Lung (tissue), 11 donors: ENCODE measurements at regions not wholly inside any gene's neighbourhood (a gene's known extent, or its start where the extent isn't known, plus 50 kb on each side); places are given as distances from the start of the nearest gene placed in this dataset.

Source experiments
- ATAC-seq: fragments of 200-7000 bp; cut with Tn5 transposase; one replicate; pipeline ENCODE4 v1.9.1; 2020; ENCODE audit warnings: moderate number of reproducible peaks; ENCODE audit not compliant: insufficient read depth, low FRiP score
- DNase-seq, 3 donors: peaks; one replicate each; pipeline ENCODE4 v3.0.0-alpha.2; 2013 to 2017
- H3K27ac ChIP-seq, 2 donors: one replicate each; pipeline ENCODE4 v1.5.1; 2013; ENCODE audit warnings: mild to moderate bottlenecking in 2 of 2, moderate library complexity in 2 of 2, control low read depth in 1 of 2, inconsistent platforms in 1 of 2, low read depth in 1 of 2, low read length in 1 of 2
- H3K27me3 ChIP-seq, 3 donors: one replicate each; pipeline ENCODE4 v1.5.1; 2013; ENCODE audit warnings: low read length in 2 of 3; ENCODE audit not compliant: control insufficient read depth in 3 of 3, insufficient read depth in 3 of 3
- H3K36me3 ChIP-seq, 4 donors: one replicate each; pipeline ENCODE4 v1.5.1; 2013; ENCODE audit warnings: low read length in 4 of 4, mild to moderate bottlenecking in 1 of 4, moderate library complexity in 1 of 4; ENCODE audit not compliant: control insufficient read depth in 4 of 4, insufficient read depth in 4 of 4
- H3K4me1 ChIP-seq, 5 donors: one replicate each; pipeline ENCODE4 v1.5.1; 2013; ENCODE audit warnings: low read length in 5 of 5, mild to moderate bottlenecking in 2 of 5, moderate library complexity in 1 of 5; ENCODE audit not compliant: control insufficient read depth in 5 of 5, insufficient read depth in 5 of 5
- H3K4me3 ChIP-seq: one replicate; pipeline ENCODE4 v1.5.1; 2013; ENCODE audit warnings: mild to moderate bottlenecking, control low read depth, moderate library complexity
- H3K9ac ChIP-seq, 2 donors: one replicate each; pipeline ENCODE4 v1.5.1; 2013; ENCODE audit warnings: low read length in 2 of 2, control low read depth in 1 of 2; ENCODE audit not compliant: insufficient read depth in 1 of 2
- H3K9me3 ChIP-seq, 4 donors: one replicate each; pipeline ENCODE4 v1.5.1; 2013; ENCODE audit warnings: low read length in 3 of 4, mild to moderate bottlenecking in 1 of 4, moderate library complexity in 1 of 4; ENCODE audit not compliant: control insufficient read depth in 4 of 4, insufficient read depth in 3 of 4
- CTCF ChIP-seq: IDR thresholded peaks from 2 replicates; pipeline ENCODE4 v1.5.1; 2012; ENCODE audit warnings: mild to moderate bottlenecking; ENCODE audit errors: control extremely low read depth, extremely low read depth
- WGBS, 2 donors: extraction: QIAGEN DNeasy Blood & Tissue Kit; methylation state at CpG; one replicate each; pipeline ENCODE4 v1.1.7; 2013; 5-methylcytosine and 5-hydroxymethylcytosine counted together
- donor health status: control.
- donor health status: control.
- donor health status: Bipolar disorder and iron deficiency.
- donor health status: healthy.
- donor health status: DM: yes; HTN: yes; CAD: no.

- no peak for TF ChIP-seq CTCF
- DNase-seq (no peak), ATAC-seq (no peak)
- Histone ChIP-seq H3K4me3 (no peak overlapping the region), H3K4me1 (no peaks in the 10 kb centered on the region), H3K36me3 (no peaks in the 10 kb centered on the region), H3K9ac (no peak overlapping the region), H3K27me3 (no peaks in the 10 kb centered on the region), H3K27ac (no peak overlapping the region), H3K9me3 (peaks cover 0 to 2% (median 0%) of the 10 kb centered on the region in 4 donors)
- 91 to 94% methylated on average over 2 of the region's 2 CpGs for WGBS, 2 donors
These were observed 75.9 kb downstream of the RAD51AP2 start for GRCh38 chr2:17442334-17442733.

- no peak for TF ChIP-seq CTCF
- Histone ChIP-seq H3K27me3 (no peaks in the 10 kb centered on the region), H3K4me3 (no peak overlapping the region), H3K9me3 (peaks cover 0 to 2% (median 0%) of the 10 kb centered on the region in 4 donors), H3K9ac (no peak overlapping the region), H3K36me3 (no peaks in the 10 kb centered on the region), H3K27ac (no peak overlapping the region), H3K4me1 (no peaks in the 10 kb centered on the region)
- 84 to 85% methylated on average over 9 of the region's 9 CpGs for WGBS, 2 donors
- no peak for ATAC-seq
- DNase-seq: no peak
These were observed 76.5 kb downstream of the RAD51AP2 start for GRCh38 chr2:17441790-17442189.

GRCh38 chr2:17441055-17441771 lies 77.0 kb downstream of the RAD51AP2 start:
- Histone ChIP-seq H3K9ac (no peak overlapping the region), H3K36me3 (no peaks in the 10 kb centered on the region), H3K27ac (no peak overlapping the region), H3K27me3 (no peaks in the 10 kb centered on the region), H3K4me1 (no peaks in the 10 kb centered on the region), H3K4me3 (no peak overlapping the region), H3K9me3 (peaks cover 0 to 2% (median 0%) of the 10 kb centered on the region in 4 donors)
- ATAC-seq (no peak), DNase-seq (no peak)
- TF ChIP-seq CTCF: no peak
- WGBS, 2 donors: 80 to 87% methylated on average over 4 of the region's 4 CpGs

- H3K9ac ChIP-seq: no peak overlapping the region
- 58 to 71% methylated on average over 1 of the region's 1 CpG for WGBS, 2 donors
- H3K27ac ChIP-seq: no peak overlapping the region
- H3K4me3 ChIP-seq: no peak overlapping the region
- H3K4me1 ChIP-seq: no peaks in the 10 kb centered on the region
- H3K27me3 ChIP-seq: no peaks in the 10 kb centered on the region
- ATAC-seq: no peak
- DNase-seq: no peak
- no peaks in the 10 kb centered on the region for H3K36me3 ChIP-seq
- H3K9me3 ChIP-seq: no peaks in the 10 kb centered on the region
- no peak for TF ChIP-seq CTCF
These were observed 87.9 kb downstream of the RAD51AP2 start for GRCh38 chr2:17430326-17430725.
